H7 (cell line): ENCODE measurements at regions not wholly inside any gene's neighbourhood (a gene's known extent, or its start where the extent isn't known, plus 50 kb on each side); places are given as distances from the start of the nearest gene placed in this dataset.
A peak's percentile ranks its signal among the peaks of the same experiment; 100 is the strongest.

Experiments
- DNase-seq: peaks from one replicate; pipeline ENCODE4 v3.0.0; 2012
- H3K27me3 ChIP-seq: 2 replicates; pipeline ENCODE4 v1.6.0; 2011; ENCODE audit warnings: mild to moderate bottlenecking, low read length; ENCODE audit not compliant: control insufficient read depth, insufficient read depth
- H3K36me3 ChIP-seq: replicated peaks from 2 replicates; pipeline ENCODE4 v1.5.1; 2011; ENCODE audit warnings: low read length; ENCODE audit not compliant: control insufficient read depth, insufficient read depth
- H3K4me3 ChIP-seq: 2 replicates; pipeline ENCODE4 v1.5.1; 2011; ENCODE audit warnings: low read depth, mild to moderate bottlenecking, control low read depth, low read length, moderate library complexity; ENCODE audit not compliant: insufficient read depth

- Histone ChIP-seq H3K4me3 (no peak overlapping the region), H3K27me3 (no peaks in the 10 kb centered on the region), H3K36me3 (no peaks in the 10 kb centered on the region)
- DNase-seq: no peak
Observed at GRCh38 chr19:32253683-32254508, 91.5 kb upstream of the ZNF507 start.

- H3K4me3 ChIP-seq: no peak overlapping the region
- no peak for DNase-seq
- no peaks in the 10 kb centered on the region for H3K27me3 ChIP-seq
- H3K36me3 ChIP-seq: no peaks in the 10 kb centered on the region
Observed at GRCh38 chr19:32254509-32254890, 90.9 kb upstream of the ZNF507 start.

- no peak for DNase-seq
- Histone ChIP-seq H3K4me3 (no peak overlapping the region), H3K36me3 (no peaks in the 10 kb centered on the region), H3K27me3 (no peaks in the 10 kb centered on the region)
Observed at GRCh38 chr19:32255536-32256295, 89.7 kb upstream of the ZNF507 start.

- Histone ChIP-seq H3K36me3 (no peaks in the 10 kb centered on the region), H3K4me3 (no peak overlapping the region), H3K27me3 (no peaks in the 10 kb centered on the region)
- no peak for DNase-seq
Observed at GRCh38 chr19:32256341-32256975, 89.0 kb upstream of the ZNF507 start.

- no peak for DNase-seq
- Histone ChIP-seq H3K27me3 (no peaks in the 10 kb centered on the region), H3K4me3 (no peak overlapping the region), H3K36me3 (no peaks in the 10 kb centered on the region)
Observed at GRCh38 chr19:32257326-32258073, 87.9 kb upstream of the ZNF507 start.

- no peaks in the 10 kb centered on the region for H3K27me3 ChIP-seq
- H3K4me3 ChIP-seq: no peak overlapping the region
- no peak for DNase-seq
- no peaks in the 10 kb centered on the region for H3K36me3 ChIP-seq
Observed at GRCh38 chr19:32258167-32258566, 87.2 kb upstream of the ZNF507 start.

GRCh38 chr19:32264568-32264967 lies 80.8 kb upstream of the ZNF507 start:
- Histone ChIP-seq H3K36me3 (no peaks in the 10 kb centered on the region), H3K27me3 (no peaks in the 10 kb centered on the region), H3K4me3 (no peak overlapping the region)
- DNase-seq: no peak

GRCh38 chr19:32265995-32266394 lies 79.4 kb upstream of the ZNF507 start:
- H3K4me3 ChIP-seq: no peak overlapping the region
- no peaks in the 10 kb centered on the region for H3K36me3 ChIP-seq
- no peaks in the 10 kb centered on the region for H3K27me3 ChIP-seq
- DNase-seq: no peak

GRCh38 chr19:32266460-32266859 lies 79.0 kb upstream of the ZNF507 start:
- no peak for DNase-seq
- no peaks in the 10 kb centered on the region for H3K36me3 ChIP-seq

GRCh38 chr19:32268381-32268780 lies 77.0 kb upstream of the ZNF507 start:
- no peak for DNase-seq
- H3K4me3 ChIP-seq: no peak overlapping the region
- no peaks in the 10 kb centered on the region for H3K27me3 ChIP-seq
- no peaks in the 10 kb centered on the region for H3K36me3 ChIP-seq

More at GRCh38 chr19:32266460-32266859, 79.0 kb upstream of the ZNF507 start:
- Histone ChIP-seq H3K4me3 (no peak overlapping the region), H3K27me3 (no peaks in the 10 kb centered on the region)

GRCh38 chr19:32269831-32270230 lies 75.6 kb upstream of the ZNF507 start:
- no peaks in the 10 kb centered on the region for H3K36me3 ChIP-seq
- no peak for DNase-seq
- no peaks in the 10 kb centered on the region for H3K27me3 ChIP-seq
- H3K4me3 ChIP-seq: no peak overlapping the region

GRCh38 chr19:32273483-32273882 lies 71.9 kb upstream of the ZNF507 start:
- DNase-seq: no peak
- Histone ChIP-seq H3K4me3 (no peak overlapping the region), H3K27me3 (no peaks in the 10 kb centered on the region), H3K36me3 (no peaks in the 10 kb centered on the region)

GRCh38 chr19:32287086-32287485 lies 58.3 kb upstream of the ZNF507 start:
- no peaks in the 10 kb centered on the region for H3K27me3 ChIP-seq
- no peak overlapping the region for H3K4me3 ChIP-seq
- H3K36me3 ChIP-seq: no peaks in the 10 kb centered on the region
- DNase-seq: no peak

GRCh38 chr19:32287811-32288227 lies 57.6 kb upstream of the ZNF507 start:
- no peak overlapping the region for H3K4me3 ChIP-seq
- peak; percentile 60 for DNase-seq
- H3K36me3 ChIP-seq: no peaks in the 10 kb centered on the region
- H3K27me3 ChIP-seq: no peaks in the 10 kb centered on the region
